Endothelial cell of umbilical vein (primary cell): ENCODE measurements at regions not wholly inside any gene's neighbourhood (a gene's known extent, or its start where the extent isn't known, plus 50 kb on each side); places are given as distances from the start of the nearest gene placed in this dataset.

Experiments
- BruUV-seq: library from RNA; stranded (reverse); fragments of 400-500 nt; replicated peaks from 2 replicates; lab custom pipeline; 2021; lab: Mats Ljungman, UMichigan
- CTCF ChIA-PET: fragments of 300-600, 350-600 bp; sonication (Branson Sonifier 250); formaldehyde crosslinking; loops from one replicate; lab custom pipeline; 2021; ENCODE audit warnings: antibody characterized with exemption, inconsistent platforms; lab: Charles Lee
- POLR2A ChIA-PET: fragments of 300-600, 350-600 bp; sonication (Branson Sonifier 250); formaldehyde crosslinking; loops from one replicate; lab custom pipeline; 2021; ENCODE audit warnings: antibody characterized with exemption, inconsistent platforms; lab: Charles Lee
- DNase-seq: peaks from one replicate; pipeline ENCODE4 v3.0.0-alpha.2; 2011; ENCODE audit warnings: low read depth, low spot score
- FAIRE-seq: peaks from 2 replicates; lab custom pipeline; 2011; peaks lifted over from hg19 to GRCh38; lab: Jason Lieb, UNC
- H2AFZ ChIP-seq: 2 replicates; pipeline ENCODE4 v1.6.0; 2012; ENCODE audit warnings: low read depth, low read length, control low read depth, inconsistent platforms
- H3K27ac ChIP-seq: 2 replicates; pipeline ENCODE4 v1.5.1; 2011; ENCODE audit warnings: low read depth, mild to moderate bottlenecking, control low read depth, low read length, moderate library complexity; ENCODE audit not compliant: insufficient read depth
- H3K27me3 ChIP-seq, 2 experiments: 2 replicates each; pipeline versions ENCODE4 v1.6.0 to v1.6.1; 2011; ENCODE audit warnings: low read length in 2 of 2, mixed read lengths in 1 of 2; ENCODE audit not compliant: control insufficient read depth in 2 of 2, insufficient read depth in 2 of 2
- H3K36me3 ChIP-seq, 2 experiments: 2 replicates in 1 of 2; 3 replicates in 1 of 2; pipeline ENCODE4 v1.5.1; 2011; ENCODE audit warnings: low read length in 2 of 2, mild to moderate bottlenecking in 1 of 2, moderate library complexity in 1 of 2; ENCODE audit not compliant: control insufficient read depth in 2 of 2, insufficient read depth in 2 of 2; ENCODE audit errors: extremely low read depth in 1 of 2
- H3K4me1 ChIP-seq: 3 replicates; pipeline ENCODE4 v1.5.1; 2011; ENCODE audit warnings: mild to moderate bottlenecking, low read length; ENCODE audit not compliant: control insufficient read depth, insufficient read depth; ENCODE audit errors: extremely low read depth
- H3K4me2 ChIP-seq: 2 replicates; pipeline ENCODE4 v1.6.1; 2011; ENCODE audit warnings: low read length, control low read depth, mixed read lengths; ENCODE audit not compliant: insufficient read depth
- H3K4me3 ChIP-seq, 3 experiments: fragments of 200-600 bp in 1 of 3; sonication (generic), shearing (Covaris generic) in 1 of 3; replicated peaks in 1 of 3; 2 replicates each; pipeline ENCODE4 v1.5.1; 2011 to 2016; ENCODE audit warnings: control low read depth in 3 of 3, low read length in 3 of 3, mild to moderate bottlenecking in 2 of 3, inconsistent platforms in 1 of 3, low read depth in 1 of 3, moderate library complexity in 1 of 3; ENCODE audit not compliant: insufficient read depth in 1 of 3
- H3K79me2 ChIP-seq: 2 replicates; pipeline ENCODE4 v1.6.0; 2012; ENCODE audit warnings: low read length, inconsistent platforms; ENCODE audit not compliant: control insufficient read depth, insufficient read depth
- H3K9ac ChIP-seq: replicated peaks from 2 replicates; pipeline ENCODE3; 2011; ENCODE audit warnings: low read length, control low read depth; ENCODE audit not compliant: insufficient read depth; ENCODE audit errors: extremely low read depth
- H3K9me1 ChIP-seq: replicated peaks from 3 replicates; pipeline ENCODE4 v1.6.0; 2011; ENCODE audit warnings: mild to moderate bottlenecking, low read length; ENCODE audit not compliant: control insufficient read depth, insufficient read depth; ENCODE audit errors: extremely low read depth
- H3K9me3 ChIP-seq: replicated peaks from 2 replicates; pipeline ENCODE4 v1.5.1; 2012; ENCODE audit warnings: low read length, inconsistent platforms; ENCODE audit not compliant: control insufficient read depth, insufficient read depth
- H4K20me1 ChIP-seq: replicated peaks from 2 replicates; pipeline ENCODE3; 2011; ENCODE audit warnings: mild to moderate bottlenecking, low read length; ENCODE audit not compliant: control insufficient read depth, insufficient read depth; ENCODE audit errors: extremely low read depth
- CTCF ChIP-seq, 2 donors: IDR thresholded peaks; 1 replicate in 1 of 2; 2 replicates in 1 of 2; pipeline ENCODE4 v1.5.1; 2011; ENCODE audit warnings: low read length in 2 of 2, mild to moderate bottlenecking in 2 of 2, moderate library complexity in 2 of 2, control low read depth in 1 of 2, inconsistent platforms in 1 of 2, low read depth in 1 of 2; ENCODE audit not compliant: insufficient read depth in 1 of 2; ENCODE audit errors: extremely low read depth in 1 of 2
- EZH2 ChIP-seq: IDR thresholded peaks from 2 replicates; pipeline ENCODE4 v1.6.1; 2012; ENCODE audit warnings: borderline replicate concordance, low read depth, mild to moderate bottlenecking, moderate library complexity, low read length, inconsistent platforms; ENCODE audit not compliant: severe bottlenecking
- FOS ChIP-seq: IDR thresholded peaks from 2 replicates; pipeline ENCODE4 v1.6.1; 2011; ENCODE audit warnings: mild to moderate bottlenecking, low read length, moderate library complexity, borderline replicate concordance; ENCODE audit not compliant: insufficient read depth
- GATA2 ChIP-seq: IDR thresholded peaks from 2 replicates; pipeline ENCODE4 v1.7.0; 2011; ENCODE audit warnings: low read depth, mild to moderate bottlenecking, moderate library complexity, mixed read lengths, low read length; ENCODE audit not compliant: insufficient read length, insufficient read depth
- JUN ChIP-seq: IDR thresholded peaks from 2 replicates; pipeline ENCODE4 v1.6.1; 2011; ENCODE audit warnings: borderline replicate concordance, low read depth; ENCODE audit not compliant: insufficient read length, insufficient read depth
- MAX ChIP-seq: IDR thresholded peaks from 2 replicates; pipeline ENCODE4 v1.6.1; 2011; ENCODE audit not compliant: insufficient read depth, insufficient read length
- MYC ChIP-seq: IDR thresholded peaks from one replicate; pipeline ENCODE4 v1.6.1; 2011; ENCODE audit warnings: mild to moderate bottlenecking, low read depth, low read length
- POLR2A ChIP-seq: IDR thresholded peaks from 2 replicates; pipeline ENCODE4 v1.6.1; 2012; ENCODE audit warnings: low read depth, mild to moderate bottlenecking, control low read depth, low read length
- POLR2AphosphoS5 ChIP-seq: IDR thresholded peaks from 2 replicates; pipeline ENCODE4 v1.6.1; 2012; ENCODE audit warnings: low read depth, mild to moderate bottlenecking, control low read depth, low read length, moderate library complexity; ENCODE audit not compliant: insufficient read depth
- dilution Hi-C: fragments of 300-500 bp; cut with MboI; formaldehyde crosslinking; loops from one replicate; pipeline ENCODE4 v1.15.0; 2019; ENCODE audit warnings: low sequenced_read_pairs; ENCODE audit not compliant: extremely low pct_ligation_motif_present
- intact Hi-C: fragments of 100-400 bp; cut with micrococcal nuclease; formaldehyde crosslinking; loops from one replicate; pipeline ENCODE4 v1.10.0; 2022

DNA sequence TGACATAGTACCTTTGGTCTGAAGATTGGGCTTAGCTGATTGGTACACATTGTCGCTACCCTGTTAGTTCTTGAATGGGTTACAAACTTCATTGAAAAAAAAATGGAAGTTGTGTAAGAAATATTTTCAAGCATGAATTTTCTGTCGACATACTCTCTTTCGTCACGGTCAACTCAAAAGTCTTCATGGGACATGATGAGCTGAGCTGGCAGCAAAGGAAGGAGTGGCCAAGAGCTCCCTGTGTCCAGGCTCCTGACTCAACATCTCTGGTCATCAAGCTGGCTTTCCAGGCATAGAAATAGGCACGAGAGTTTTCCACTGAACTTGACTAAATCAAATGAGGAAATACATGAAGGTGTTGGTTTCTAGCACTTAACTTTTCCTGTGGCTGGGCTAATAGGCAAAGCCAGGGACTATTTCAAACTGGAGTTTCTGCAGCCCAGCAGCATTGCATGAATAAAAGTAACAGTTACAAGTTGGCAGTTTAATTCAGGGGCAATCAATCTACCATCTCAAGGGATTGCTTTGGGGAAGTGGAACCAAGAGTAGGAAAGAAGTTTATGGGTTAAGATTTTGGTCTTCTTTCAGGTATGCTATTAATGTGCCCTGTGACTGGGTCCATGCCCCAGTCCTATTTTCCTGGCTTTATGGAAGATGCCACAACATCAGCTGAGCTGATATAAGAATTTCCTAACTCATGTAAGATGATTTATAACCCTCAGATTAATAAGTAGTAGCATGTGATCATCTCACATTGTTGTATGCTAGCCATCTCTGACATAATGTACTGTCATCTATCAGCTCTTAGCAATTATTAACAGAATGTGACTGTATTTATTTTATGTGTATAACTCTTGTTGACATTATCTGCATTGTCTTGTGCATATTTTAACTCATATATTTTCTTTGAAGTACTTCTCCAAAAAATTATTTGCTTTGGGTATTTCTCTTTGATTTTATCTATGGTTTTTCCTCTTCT is 385.8 kb downstream of the DLEU7 start:
- no TSS peak for BruUV-seq
- Histone ChIP-seq H3K4me1 (no peaks in the 10 kb centered on the region), H3K27me3 (no peaks in the 10 kb centered on the region), H3K9me1 (no peaks in the 10 kb centered on the region), H3K36me3 (no peaks in the 10 kb centered on the region), H4K20me1 (no peaks in the 10 kb centered on the region), H3K27ac (no peak overlapping the region), H3K79me2 (no peaks in the 10 kb centered on the region), H3K9me3 (no peaks in the 10 kb centered on the region), H3K9ac (no peak overlapping the region), H3K4me3 (no peak overlapping the region), H2AFZ (no peak overlapping the region), H3K4me2 (no peak overlapping the region)
- ChIA-PET POLR2A (no interaction called here), CTCF (no interaction called here)
- dilution Hi-C loops: no loop called here
- FAIRE-seq (no peak), DNase-seq (no peak)
- no peak for TF ChIP-seq CTCF (IDR thresholded peaks at IDR 0.05; ENCODE audit: extremely low read depth in 1 of 2, insufficient read depth in 1 of 2, low read depth in 1 of 2, low read length in 2 of 2)
- no peak for TF ChIP-seq EZH2
- TF ChIP-seq GATA2: no peak
- TF ChIP-seq POLR2AphosphoS5: no peak
- no peak for TF ChIP-seq MYC
- TF ChIP-seq FOS: no peak
- TF ChIP-seq POLR2A: no peak
- no peak for TF ChIP-seq MAX
- TF ChIP-seq JUN: no peak
- intact Hi-C loops: no loop called here
